Loucy (cell line): ENCODE measurements at regions not wholly inside any gene's neighbourhood (a gene's known extent, or its start where the extent isn't known, plus 50 kb on each side); places are given as distances from the start of the nearest gene placed in this dataset.

ENCODE experiments used
- H2AFZ ChIP-seq: fragments of 200-600 bp; sonication (generic); 2 replicates; pipeline ENCODE4 v1.6.0; 2016; ENCODE audit warnings: antibody characterized with exemption, mild to moderate bottlenecking, low read length, moderate library complexity
- H3F3A ChIP-seq: fragments of 200-600 bp; 2 replicates; pipeline ENCODE4 v1.6.0; 2016; ENCODE audit warnings: antibody characterized with exemption, low read depth, mild to moderate bottlenecking
- H3K27me3 ChIP-seq: fragments of 200-600 bp; sonication (generic); 2 replicates; pipeline ENCODE4 v1.6.1; 2014; ENCODE audit warnings: low read length, mild to moderate bottlenecking; ENCODE audit not compliant: insufficient read depth, poor library complexity, severe bottlenecking
- H3K36me3 ChIP-seq: fragments of 200-600 bp; sonication (generic); 2 replicates; pipeline ENCODE4 v1.6.1; 2016; ENCODE audit warnings: low read length; ENCODE audit not compliant: insufficient read depth
- H3K4me1 ChIP-seq: fragments of 200-600 bp; sonication (generic); 2 replicates; pipeline ENCODE4 v1.5.1; 2014; ENCODE audit warnings: low read length, mild to moderate bottlenecking; ENCODE audit not compliant: insufficient read depth, poor library complexity, severe bottlenecking
- H3K4me2 ChIP-seq: fragments of 200-600 bp; sonication (generic); 2 replicates; pipeline ENCODE4 v1.6.0; 2014; ENCODE audit warnings: antibody characterized with exemption, low read length, low read depth, mild to moderate bottlenecking; ENCODE audit not compliant: poor library complexity, severe bottlenecking
- H3K4me3 ChIP-seq: fragments of 200-600 bp; sonication (generic); 2 replicates; pipeline ENCODE4 v1.5.1; 2014; ENCODE audit warnings: low read length, mild to moderate bottlenecking, mixed read lengths; ENCODE audit not compliant: poor library complexity, severe bottlenecking
- H3K79me2 ChIP-seq: fragments of 200-600 bp; sonication (generic); 2 replicates; pipeline ENCODE4 v1.6.1; 2014; ENCODE audit warnings: low read length; ENCODE audit not compliant: insufficient read depth
- H3K9ac ChIP-seq: fragments of 200-600 bp; sonication (generic); 2 replicates; pipeline ENCODE4 v1.6.0; 2014; ENCODE audit warnings: mild to moderate bottlenecking, low read depth, low read length, moderate library complexity; ENCODE audit not compliant: poor library complexity, severe bottlenecking
- H3K9me2 ChIP-seq: fragments of 200-600 bp; sonication (generic); replicated peaks from 2 replicates; pipeline ENCODE4 v1.6.1; 2016; ENCODE audit warnings: low read depth, low read length, mixed read lengths
- H3K9me3 ChIP-seq: fragments of 200-600 bp; sonication (generic); 2 replicates; pipeline ENCODE4 v1.6.1; 2014; ENCODE audit warnings: mild to moderate bottlenecking, antibody characterized with exemption, low read length, low read depth; ENCODE audit not compliant: insufficient read depth
- H4K20me1 ChIP-seq: fragments of 200-600 bp; sonication (generic); 2 replicates; pipeline ENCODE4 v1.6.0; 2014; ENCODE audit warnings: antibody characterized with exemption, low read length, mild to moderate bottlenecking; ENCODE audit not compliant: insufficient read depth, poor library complexity, severe bottlenecking
- EZH2phosphoT487 ChIP-seq: fragments of 200-600 bp; IDR thresholded peaks from 2 replicates; pipeline ENCODE4 v1.6.1; 2018; ENCODE audit warnings: antibody characterized with exemption, mild to moderate bottlenecking, moderate library complexity, borderline replicate concordance
- TF ChIP-seq, protein P1 (sequence below): fragments of 200-600 bp; sonication (generic); conservative IDR thresholded peaks from 2 replicates; pipeline ENCODE4 v1.5.1; 2014; ENCODE audit warnings: mild to moderate bottlenecking, antibody characterized with exemption, low read length

DNA sequence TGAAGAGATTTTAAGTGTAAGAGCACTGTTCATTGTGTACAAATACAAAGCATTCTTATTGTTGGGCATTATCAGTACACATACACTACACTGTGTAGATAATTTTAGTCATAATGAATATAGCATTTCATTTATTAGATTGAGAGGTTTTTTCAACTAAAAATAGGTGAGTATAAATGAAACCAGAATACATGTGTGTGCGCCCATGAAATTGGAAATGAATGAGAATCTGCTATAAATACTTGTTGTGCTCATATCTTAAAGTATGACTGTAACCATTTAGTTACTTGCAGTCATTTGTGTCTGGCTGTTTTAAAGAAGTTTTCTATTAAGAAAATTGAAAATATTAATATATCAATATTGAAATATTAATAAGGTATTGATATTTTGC lies 189.0 kb upstream of the MEF2C start:
- no peaks in the 10 kb centered on the region for H3K36me3 ChIP-seq
- no peaks in the 10 kb centered on the region for H3K27me3 ChIP-seq
- H3K4me3 ChIP-seq, result no peak overlapping the region
- no peaks in the 10 kb centered on the region for H3K9me3 ChIP-seq
- H3K4me1 ChIP-seq, result peaks cover 20% of the 10 kb centered on the region
- H4K20me1 ChIP-seq, result no peaks in the 10 kb centered on the region
- H3F3A ChIP-seq, result no peaks in the 10 kb centered on the region
- no peaks in the 10 kb centered on the region for H3K79me2 ChIP-seq
- H3K4me2 ChIP-seq, result no peak overlapping the region
- no peaks in the 10 kb centered on the region for H3K9me2 ChIP-seq
- H3K9ac ChIP-seq, result no peak overlapping the region
- H2AFZ ChIP-seq, result no peak overlapping the region
- TF ChIP-seq EZH2phosphoT487, result no peak
- TF ChIP-seq, protein P1, sequence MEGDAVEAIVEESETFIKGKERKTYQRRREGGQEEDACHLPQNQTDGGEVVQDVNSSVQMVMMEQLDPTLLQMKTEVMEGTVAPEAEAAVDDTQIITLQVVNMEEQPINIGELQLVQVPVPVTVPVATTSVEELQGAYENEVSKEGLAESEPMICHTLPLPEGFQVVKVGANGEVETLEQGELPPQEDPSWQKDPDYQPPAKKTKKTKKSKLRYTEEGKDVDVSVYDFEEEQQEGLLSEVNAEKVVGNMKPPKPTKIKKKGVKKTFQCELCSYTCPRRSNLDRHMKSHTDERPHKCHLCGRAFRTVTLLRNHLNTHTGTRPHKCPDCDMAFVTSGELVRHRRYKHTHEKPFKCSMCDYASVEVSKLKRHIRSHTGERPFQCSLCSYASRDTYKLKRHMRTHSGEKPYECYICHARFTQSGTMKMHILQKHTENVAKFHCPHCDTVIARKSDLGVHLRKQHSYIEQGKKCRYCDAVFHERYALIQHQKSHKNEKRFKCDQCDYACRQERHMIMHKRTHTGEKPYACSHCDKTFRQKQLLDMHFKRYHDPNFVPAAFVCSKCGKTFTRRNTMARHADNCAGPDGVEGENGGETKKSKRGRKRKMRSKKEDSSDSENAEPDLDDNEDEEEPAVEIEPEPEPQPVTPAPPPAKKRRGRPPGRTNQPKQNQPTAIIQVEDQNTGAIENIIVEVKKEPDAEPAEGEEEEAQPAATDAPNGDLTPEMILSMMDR, result no peak

DNA sequence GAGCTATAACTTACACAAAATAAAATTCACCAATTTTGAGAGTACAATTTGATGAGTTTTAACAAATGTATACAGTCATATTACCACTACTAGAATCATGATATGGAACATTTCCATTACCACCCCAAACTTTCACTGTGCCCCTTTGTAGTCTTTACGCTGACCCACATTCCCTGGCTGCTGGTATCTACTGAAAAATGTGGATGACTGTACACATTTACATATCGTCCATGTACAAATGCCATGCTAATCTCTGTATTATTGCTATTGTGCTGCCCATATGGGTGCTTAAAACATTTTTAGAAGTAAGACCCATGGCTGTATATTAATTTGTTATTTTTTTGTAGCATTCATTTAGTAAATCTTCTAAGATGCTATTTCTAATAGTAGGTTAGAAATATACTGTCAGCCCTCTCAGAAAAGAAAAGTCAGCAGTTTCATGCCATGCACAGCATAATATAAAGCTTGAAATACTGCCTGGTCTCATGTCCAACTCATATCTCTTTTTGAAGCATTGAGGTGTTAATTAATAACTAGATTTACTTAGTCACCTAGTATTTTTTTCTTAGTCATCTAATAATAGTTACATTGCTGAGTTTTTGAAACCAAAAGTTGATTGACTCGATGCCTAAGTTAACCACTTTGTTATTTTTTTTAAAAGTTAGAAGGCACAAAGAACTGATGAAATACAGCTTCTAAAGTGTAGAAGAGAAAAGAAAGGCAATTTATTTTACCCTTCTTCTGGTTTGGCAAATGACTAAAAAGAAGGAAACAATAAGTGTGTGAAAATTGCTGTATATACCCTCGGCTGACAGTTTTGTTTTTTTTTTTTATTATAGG lies 188.3 kb upstream of the MEF2C start:
- no peak overlapping the region for H3K4me3 ChIP-seq

DNA sequence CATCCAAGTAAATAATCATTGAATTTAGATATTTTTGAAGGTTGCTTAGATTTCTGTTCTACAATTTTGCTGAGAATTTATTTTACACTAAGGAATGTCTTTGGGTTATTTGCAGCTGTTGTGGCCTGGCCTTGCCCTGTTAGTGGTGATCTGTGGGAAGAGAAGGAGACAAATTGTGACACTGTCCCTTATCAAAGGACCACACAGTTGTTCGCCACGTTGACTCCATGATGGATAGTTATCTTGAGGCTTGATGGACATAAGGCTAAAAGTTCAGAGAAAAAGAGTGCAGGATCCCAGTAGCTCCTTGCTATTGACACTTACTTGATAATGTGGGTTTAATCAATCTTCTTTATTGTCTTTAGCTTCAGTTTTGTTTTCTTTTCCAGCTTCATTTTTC lies 186.6 kb upstream of the MEF2C start:
- no peak overlapping the region for H2AFZ ChIP-seq
- no peak overlapping the region for H3K9ac ChIP-seq
- H3K4me2 ChIP-seq, result no peak overlapping the region
- H3K9me3 ChIP-seq, result no peaks in the 10 kb centered on the region
- no peak overlapping the region for H3K4me3 ChIP-seq
- H3F3A ChIP-seq, result no peaks in the 10 kb centered on the region
- no peaks in the 10 kb centered on the region for H3K9me2 ChIP-seq
- H3K79me2 ChIP-seq, result no peaks in the 10 kb centered on the region
- H3K4me1 ChIP-seq, result peaks cover 28% of the 10 kb centered on the region
- TF ChIP-seq EZH2phosphoT487, result no peak
- TF ChIP-seq, protein P1, result no peak
- H4K20me1 ChIP-seq, result no peaks in the 10 kb centered on the region
- no peaks in the 10 kb centered on the region for H3K36me3 ChIP-seq
- no peaks in the 10 kb centered on the region for H3K27me3 ChIP-seq

More for the DNA sequence above, 188.3 kb upstream of the MEF2C start:
- Histone ChIP-seq H2AFZ (no peak overlapping the region), H3K9ac (no peak overlapping the region), H3K36me3 (no peaks in the 10 kb centered on the region), H3K4me1 (peaks cover 18% of the 10 kb centered on the region), H3F3A (no peaks in the 10 kb centered on the region), H3K9me3 (no peaks in the 10 kb centered on the region), H3K9me2 (no peaks in the 10 kb centered on the region), H3K4me2 (no peak overlapping the region), H3K79me2 (no peaks in the 10 kb centered on the region), H4K20me1 (no peaks in the 10 kb centered on the region), H3K27me3 (no peaks in the 10 kb centered on the region)
- TF ChIP-seq, protein P1, result no peak
- no peak for TF ChIP-seq EZH2phosphoT487
